ENCODE measurements at regions not wholly inside any gene's neighbourhood (a gene's known extent, or its start where the extent isn't known, plus 50 kb on each side); places are given as distances from the start of the nearest gene placed in this dataset.
"Not testable (repeated sequence)": the region's sequence is repeated elsewhere in the genome, so short reads cannot be mapped to it uniquely, and the experiment has no call there.

- H3K9me3 Mint-ChIP-seq, result peaks cover 2% of the 10 kb centered on the region
- H3K27me3 Mint-ChIP-seq (ENCODE audit: low read depth), result no peaks in the 10 kb centered on the region
- DNase-seq (ENCODE audit: low read depth, low spot score), result no peak
- no peaks in the 10 kb centered on the region for H3K36me3 Mint-ChIP-seq (ENCODE audit: low read depth)
- no peak overlapping the region for H3K4me3 Mint-ChIP-seq
- H3K4me1 Mint-ChIP-seq, result peaks cover 4% of the 10 kb centered on the region
- no peak overlapping the region for H3K27ac Mint-ChIP-seq (ENCODE audit: unreplicated experiment)
- TF ChIP-seq CTCF (conservative IDR thresholded peaks at IDR 0.05), result no peak
Measured at GRCh38 chr10:33055625-33056024, 97.6 kb upstream of the ITGB1 start.

GRCh38 chr10:33052915-33053810 is 95.1 kb upstream of the ITGB1 start:
- no peak for TF ChIP-seq CTCF (conservative IDR thresholded peaks at IDR 0.05)
- DNase-seq (ENCODE audit: low read depth, low spot score), result no peak
- peaks cover 6% of the 10 kb centered on the region for H3K9me3 Mint-ChIP-seq
- H3K27ac Mint-ChIP-seq (ENCODE audit: unreplicated experiment), result no peak overlapping the region
- H3K36me3 Mint-ChIP-seq (ENCODE audit: low read depth), result no peaks in the 10 kb centered on the region
- H3K4me1 Mint-ChIP-seq, result peaks cover 4% of the 10 kb centered on the region
- H3K27me3 Mint-ChIP-seq (ENCODE audit: low read depth), result no peaks in the 10 kb centered on the region
- H3K4me3 Mint-ChIP-seq, result no peak overlapping the region

- Mint-ChIP-seq H3K27me3 (ENCODE audit: low read depth) (no peaks in the 10 kb centered on the region), H3K4me3 (no peak overlapping the region), H3K27ac (ENCODE audit: unreplicated experiment) (no peak overlapping the region)
Measured at GRCh38 chr10:33052263-33052875, 94.3 kb upstream of the ITGB1 start.

GRCh38 chr10:33049963-33050920 is 92.2 kb upstream of the ITGB1 start:
- H3K9me3 Mint-ChIP-seq; H3K4me3 Mint-ChIP-seq; H3K4me1 Mint-ChIP-seq; H3K27me3 Mint-ChIP-seq (ENCODE audit: low read depth); DNase-seq (ENCODE audit: low read depth, low spot score); H3K36me3 Mint-ChIP-seq (ENCODE audit: low read depth): not testable (repeated sequence)
- peak overlapping the region; percentile 87 for H3K27ac Mint-ChIP-seq (ENCODE audit: unreplicated experiment)

More at GRCh38 chr10:33052263-33052875, 94.3 kb upstream of the ITGB1 start:
- peaks cover 6% of the 10 kb centered on the region for H3K9me3 Mint-ChIP-seq
- no peak for DNase-seq (ENCODE audit: low read depth, low spot score)
- peaks cover 4% of the 10 kb centered on the region for H3K4me1 Mint-ChIP-seq
- no peaks in the 10 kb centered on the region for H3K36me3 Mint-ChIP-seq (ENCODE audit: low read depth)
- TF ChIP-seq CTCF (conservative IDR thresholded peaks at IDR 0.05), result no peak

- H3K4me1 Mint-ChIP-seq, result peaks cover 4% of the 10 kb centered on the region
- H3K9me3 Mint-ChIP-seq, result peaks cover 4% of the 10 kb centered on the region
- no peak overlapping the region for H3K4me3 Mint-ChIP-seq
- no peak for DNase-seq (ENCODE audit: low read depth, low spot score)
- H3K27ac Mint-ChIP-seq (ENCODE audit: unreplicated experiment), result no peak overlapping the region
- no peak for TF ChIP-seq CTCF (conservative IDR thresholded peaks at IDR 0.05)
- no peaks in the 10 kb centered on the region for H3K27me3 Mint-ChIP-seq (ENCODE audit: low read depth)
- no peaks in the 10 kb centered on the region for H3K36me3 Mint-ChIP-seq (ENCODE audit: low read depth)
Measured at GRCh38 chr10:33048223-33048622, 90.2 kb upstream of the ITGB1 start.

All from neural crest cell (in vitro differentiated cells).